ENCODE measurements at regions not wholly inside any gene's neighbourhood (a gene's known extent, or its start where the extent isn't known, plus 50 kb on each side); places are given as distances from the start of the nearest gene placed in this dataset.

DNA sequence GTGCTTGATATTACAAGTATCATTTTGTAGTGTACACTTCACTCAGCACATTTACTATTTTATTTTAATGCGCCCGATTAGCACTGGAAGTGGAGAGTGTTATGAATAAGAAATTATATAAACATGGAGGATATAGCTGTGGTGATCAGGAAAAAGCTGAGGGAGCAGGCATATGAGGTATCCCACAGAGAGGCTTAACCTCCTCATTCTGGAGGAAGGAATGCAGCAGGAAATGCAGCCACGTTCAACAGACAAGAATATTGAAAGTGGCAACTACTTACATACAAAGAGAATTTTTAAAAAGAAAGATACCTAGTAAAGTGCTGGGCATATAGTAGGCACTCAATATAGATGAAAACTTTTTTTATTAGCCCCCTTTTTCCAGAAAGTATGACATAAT, 166.0 kb upstream of the SATB1 start:
- no peak overlapping the region for H3K4me2 ChIP-seq
- no peaks in the 10 kb centered on the region for H3K27me3 ChIP-seq
- no peaks in the 10 kb centered on the region for H3K9me3 ChIP-seq (ENCODE audit: low read depth)
- Mint-ChIP-seq H3K9me3 (no peaks in the 10 kb centered on the region), H3K27ac (no peak overlapping the region), H3K4me3 (no peak overlapping the region), H3K4me1 (peaks cover 29% of the 10 kb centered on the region), H3K36me3 (no peaks in the 10 kb centered on the region), H3K27me3 (ENCODE audit: insufficient read depth, low read depth) (no peaks in the 10 kb centered on the region)
- no peak overlapping the region for H2AFZ ChIP-seq (replicated peaks)
- no peaks in the 10 kb centered on the region for H3F3A ChIP-seq (ENCODE audit: low read depth)
- TF ChIP-seq, protein P1, sequence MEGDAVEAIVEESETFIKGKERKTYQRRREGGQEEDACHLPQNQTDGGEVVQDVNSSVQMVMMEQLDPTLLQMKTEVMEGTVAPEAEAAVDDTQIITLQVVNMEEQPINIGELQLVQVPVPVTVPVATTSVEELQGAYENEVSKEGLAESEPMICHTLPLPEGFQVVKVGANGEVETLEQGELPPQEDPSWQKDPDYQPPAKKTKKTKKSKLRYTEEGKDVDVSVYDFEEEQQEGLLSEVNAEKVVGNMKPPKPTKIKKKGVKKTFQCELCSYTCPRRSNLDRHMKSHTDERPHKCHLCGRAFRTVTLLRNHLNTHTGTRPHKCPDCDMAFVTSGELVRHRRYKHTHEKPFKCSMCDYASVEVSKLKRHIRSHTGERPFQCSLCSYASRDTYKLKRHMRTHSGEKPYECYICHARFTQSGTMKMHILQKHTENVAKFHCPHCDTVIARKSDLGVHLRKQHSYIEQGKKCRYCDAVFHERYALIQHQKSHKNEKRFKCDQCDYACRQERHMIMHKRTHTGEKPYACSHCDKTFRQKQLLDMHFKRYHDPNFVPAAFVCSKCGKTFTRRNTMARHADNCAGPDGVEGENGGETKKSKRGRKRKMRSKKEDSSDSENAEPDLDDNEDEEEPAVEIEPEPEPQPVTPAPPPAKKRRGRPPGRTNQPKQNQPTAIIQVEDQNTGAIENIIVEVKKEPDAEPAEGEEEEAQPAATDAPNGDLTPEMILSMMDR (IDR thresholded peaks at IDR 0.05), result no peak
- no peak for TF ChIP-seq EZH2 (IDR thresholded peaks at IDR 0.05)
- H3K27ac ChIP-seq, result no peak overlapping the region
- H3K4me3 ChIP-seq, result no peak overlapping the region
- no peak overlapping the region for H3K9ac ChIP-seq
- no peaks in the 10 kb centered on the region for H4K20me1 ChIP-seq (ENCODE audit: low read depth)
- peaks cover 20% of the 10 kb centered on the region for H3K4me1 ChIP-seq
- DNase-seq (ENCODE audit: low spot score), result peak; percentile 13
- no peaks in the 10 kb centered on the region for H3K79me2 ChIP-seq (ENCODE audit: low read depth)
- no peaks in the 10 kb centered on the region for H3K36me3 ChIP-seq

DNA sequence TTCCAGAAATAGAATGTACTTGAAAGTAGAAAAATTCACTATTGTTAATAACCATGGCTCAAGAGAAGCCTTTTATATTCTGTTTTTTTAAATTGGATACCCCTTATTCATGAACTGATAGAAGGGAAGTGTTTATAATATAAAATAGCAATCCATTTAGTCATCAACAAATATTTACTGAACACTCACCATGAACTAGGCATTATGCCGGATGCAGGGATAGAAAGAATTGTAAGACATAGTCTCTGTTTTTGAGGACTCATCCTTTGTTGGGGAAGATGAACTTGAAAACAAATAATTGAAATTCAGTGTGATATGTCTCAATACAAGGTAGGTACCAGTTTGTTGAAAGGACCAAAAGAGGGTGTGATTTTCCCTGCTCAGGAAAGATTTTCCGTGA, 160.9 kb upstream of the SATB1 start:
- Histone ChIP-seq H3K27me3 (no peaks in the 10 kb centered on the region), H3F3A (ENCODE audit: low read depth) (no peaks in the 10 kb centered on the region), H2AFZ (replicated peaks) (no peak overlapping the region), H3K9me3 (ENCODE audit: low read depth) (no peaks in the 10 kb centered on the region), H3K4me1 (peaks cover 16% of the 10 kb centered on the region), H3K4me3 (no peak overlapping the region), H3K4me2 (no peak overlapping the region), H3K36me3 (no peaks in the 10 kb centered on the region), H3K79me2 (ENCODE audit: low read depth) (no peaks in the 10 kb centered on the region), H3K27ac (no peak overlapping the region), H4K20me1 (ENCODE audit: low read depth) (no peaks in the 10 kb centered on the region), H3K9ac (no peak overlapping the region)
- H3K27me3 Mint-ChIP-seq (ENCODE audit: insufficient read depth, low read depth), result no peaks in the 10 kb centered on the region
- H3K4me1 Mint-ChIP-seq, result peaks cover 24% of the 10 kb centered on the region
- DNase-seq (ENCODE audit: low spot score), result no peak
- H3K4me3 Mint-ChIP-seq, result no peak overlapping the region
- H3K36me3 Mint-ChIP-seq, result no peaks in the 10 kb centered on the region
- H3K27ac Mint-ChIP-seq, result no peak overlapping the region
- no peaks in the 10 kb centered on the region for H3K9me3 Mint-ChIP-seq
- TF ChIP-seq, protein P1 (IDR thresholded peaks at IDR 0.05), result no peak
- no peak for TF ChIP-seq EZH2phosphoT487 (IDR thresholded peaks at IDR 0.05)
- TF ChIP-seq EZH2 (IDR thresholded peaks at IDR 0.05), result no peak

DNA sequence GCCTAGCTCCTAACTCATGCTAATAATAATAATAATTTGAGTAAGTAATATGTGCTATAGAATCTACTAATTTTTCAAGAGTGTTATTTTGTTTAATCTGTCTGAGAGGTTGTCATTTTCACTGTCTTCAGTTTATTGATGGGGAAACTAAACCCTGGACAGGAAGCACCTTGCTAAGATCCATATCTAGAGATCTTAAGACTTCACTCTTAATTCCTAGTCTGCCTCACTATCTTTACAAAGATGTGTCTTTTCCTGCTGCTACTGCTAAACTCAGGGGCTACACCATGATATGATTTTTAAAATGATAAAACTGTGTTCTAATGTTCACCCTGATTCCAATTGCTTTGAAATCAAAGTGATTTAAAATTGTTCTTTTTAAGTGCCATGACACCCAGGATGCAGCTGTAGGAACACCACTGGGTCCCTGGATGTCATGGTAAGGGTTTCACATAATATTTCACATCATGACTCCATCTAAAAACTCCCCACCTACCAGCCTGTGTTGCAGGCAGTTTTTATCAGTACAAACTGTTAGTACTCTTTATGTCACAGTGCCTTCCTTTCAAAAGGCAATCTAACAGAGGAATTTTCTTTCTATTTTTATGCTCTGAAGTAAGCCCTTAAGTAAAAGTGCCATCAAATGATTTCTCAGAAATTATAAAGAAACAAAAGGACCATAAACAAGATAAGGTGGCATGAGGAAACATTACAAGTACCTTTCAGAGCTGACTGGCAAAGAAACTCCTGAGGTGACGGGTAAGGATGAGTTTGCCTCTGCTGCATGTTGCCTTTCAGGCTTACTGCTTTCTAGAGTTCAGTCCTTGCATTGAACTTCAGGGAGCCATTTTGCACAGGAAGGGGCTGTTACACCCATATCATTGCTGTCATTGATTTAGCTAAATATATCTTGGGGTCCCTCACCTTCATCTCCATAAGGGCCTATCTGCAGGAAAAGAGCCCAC, 160.1 kb upstream of the SATB1 start:
- no peak overlapping the region for H3K4me2 ChIP-seq
- Mint-ChIP-seq H3K4me1 (peaks cover 18% of the 10 kb centered on the region), H3K36me3 (no peaks in the 10 kb centered on the region), H3K27me3 (ENCODE audit: insufficient read depth, low read depth) (no peaks in the 10 kb centered on the region), H3K9me3 (no peaks in the 10 kb centered on the region), H3K27ac (no peak overlapping the region), H3K4me3 (no peak overlapping the region)
- H3K9me3 ChIP-seq (ENCODE audit: low read depth), result no peaks in the 10 kb centered on the region
- H3K36me3 ChIP-seq, result no peaks in the 10 kb centered on the region
- H2AFZ ChIP-seq (replicated peaks), result no peak overlapping the region
- no peaks in the 10 kb centered on the region for H3K27me3 ChIP-seq
- peaks cover 10% of the 10 kb centered on the region for H3K4me1 ChIP-seq
- H3K27ac ChIP-seq, result no peak overlapping the region
- H3K9ac ChIP-seq, result no peak overlapping the region
- H3F3A ChIP-seq (ENCODE audit: low read depth), result no peaks in the 10 kb centered on the region
- no peak for DNase-seq (ENCODE audit: low spot score)
- H3K79me2 ChIP-seq (ENCODE audit: low read depth), result no peaks in the 10 kb centered on the region
- no peak for TF ChIP-seq EZH2phosphoT487 (IDR thresholded peaks at IDR 0.05)
- TF ChIP-seq, protein P1 (IDR thresholded peaks at IDR 0.05), result no peak
- no peaks in the 10 kb centered on the region for H4K20me1 ChIP-seq (ENCODE audit: low read depth)
- H3K4me3 ChIP-seq, result no peak overlapping the region

All from neural progenitor cell (in vitro differentiated cells).